ENCODE measurements at regions not wholly inside any gene's neighbourhood (a gene's known extent, or its start where the extent isn't known, plus 50 kb on each side); places are given as distances from the start of the nearest gene placed in this dataset.
"Not testable (repeated sequence)": the region's sequence is repeated elsewhere in the genome, so short reads cannot be mapped to it uniquely, and the experiment has no call there.

- Mint-ChIP-seq H3K4me1 (no peaks in the 10 kb centered on the region), H3K4me3 (no peak overlapping the region), H3K27me3 (peaks cover 43% of the 10 kb centered on the region), H3K27ac (no peak overlapping the region), H3K9me3 (no peaks in the 10 kb centered on the region), H3K36me3 (ENCODE audit: low read depth) (no peaks in the 10 kb centered on the region)
- no peak for ATAC-seq (replicated peaks)
Measured at GRCh38 chr20:16801919-16802651, 53.9 kb downstream of the OTOR start.

GRCh38 chr20:16802652-16802935 is 54.4 kb downstream of the OTOR start:
- Mint-ChIP-seq H3K36me3 (ENCODE audit: low read depth) (no peaks in the 10 kb centered on the region), H3K4me1 (no peaks in the 10 kb centered on the region), H3K9me3 (no peaks in the 10 kb centered on the region), H3K27ac (no peak overlapping the region), H3K4me3 (no peak overlapping the region), H3K27me3 (peaks cover 44% of the 10 kb centered on the region)
- ATAC-seq (replicated peaks) = no peak

GRCh38 chr20:16803965-16804792 is 56.0 kb downstream of the OTOR start:
- Mint-ChIP-seq H3K9me3 (no peaks in the 10 kb centered on the region), H3K36me3 (ENCODE audit: low read depth) (no peaks in the 10 kb centered on the region), H3K27me3 (peaks cover 43% of the 10 kb centered on the region), H3K27ac (no peak overlapping the region), H3K4me1 (no peaks in the 10 kb centered on the region), H3K4me3 (no peak overlapping the region)
- ATAC-seq (replicated peaks) = no peak

- Mint-ChIP-seq H3K4me1 (no peaks in the 10 kb centered on the region), H3K4me3 (no peak overlapping the region), H3K27ac (no peak overlapping the region), H3K9me3 (no peaks in the 10 kb centered on the region), H3K36me3 (ENCODE audit: low read depth) (no peaks in the 10 kb centered on the region), H3K27me3 (peaks cover 46% of the 10 kb centered on the region)
- ATAC-seq (replicated peaks) = no peak
Measured at GRCh38 chr20:16804793-16805187, 56.6 kb downstream of the OTOR start.

GRCh38 chr20:16806061-16806460 is 57.9 kb downstream of the OTOR start:
- Mint-ChIP-seq H3K36me3 (ENCODE audit: low read depth) (no peaks in the 10 kb centered on the region), H3K27me3 (peaks cover 53% of the 10 kb centered on the region), H3K4me3 (no peak overlapping the region), H3K27ac (no peak overlapping the region), H3K9me3 (no peaks in the 10 kb centered on the region), H3K4me1 (no peaks in the 10 kb centered on the region)
- ATAC-seq (replicated peaks) = no peak

GRCh38 chr20:16806886-16807285 is 58.7 kb downstream of the OTOR start:
- no peaks in the 10 kb centered on the region for H3K4me1 Mint-ChIP-seq
- ATAC-seq (replicated peaks) = no peak
- no peaks in the 10 kb centered on the region for H3K9me3 Mint-ChIP-seq
- H3K27ac Mint-ChIP-seq = no peak overlapping the region
- H3K27me3 Mint-ChIP-seq = peaks cover 55% of the 10 kb centered on the region
- H3K36me3 Mint-ChIP-seq (ENCODE audit: low read depth) = no peaks in the 10 kb centered on the region
- no peak overlapping the region for H3K4me3 Mint-ChIP-seq

- Mint-ChIP-seq H3K27me3 (peaks cover 40% of the 10 kb centered on the region), H3K9me3 (no peaks in the 10 kb centered on the region), H3K4me3 (no peak overlapping the region), H3K27ac (no peak overlapping the region), H3K4me1 (no peaks in the 10 kb centered on the region), H3K36me3 (ENCODE audit: low read depth) (no peaks in the 10 kb centered on the region)
- no peak for ATAC-seq (replicated peaks)
Measured at GRCh38 chr20:16808796-16809195, 60.6 kb downstream of the OTOR start.

- H3K9me3 Mint-ChIP-seq = no peaks in the 10 kb centered on the region
- no peak overlapping the region for H3K4me3 Mint-ChIP-seq
- no peaks in the 10 kb centered on the region for H3K36me3 Mint-ChIP-seq (ENCODE audit: low read depth)
- peaks cover 36% of the 10 kb centered on the region for H3K27me3 Mint-ChIP-seq
- H3K27ac Mint-ChIP-seq = no peak overlapping the region
- ATAC-seq (replicated peaks) = no peak
- no peaks in the 10 kb centered on the region for H3K4me1 Mint-ChIP-seq
Measured at GRCh38 chr20:16810216-16810615, 62.1 kb downstream of the OTOR start.

- Mint-ChIP-seq H3K36me3 (ENCODE audit: low read depth) (no peaks in the 10 kb centered on the region), H3K27me3 (peaks cover 15% of the 10 kb centered on the region), H3K9me3 (no peaks in the 10 kb centered on the region), H3K4me1 (no peaks in the 10 kb centered on the region), H3K4me3 (no peak overlapping the region), H3K27ac (no peak overlapping the region)
- ATAC-seq (replicated peaks) = no peak
Measured at GRCh38 chr20:16816192-16816591, 68.0 kb downstream of the OTOR start.

- Mint-ChIP-seq H3K27ac (no peak overlapping the region), H3K27me3 (peaks cover 27% of the 10 kb centered on the region), H3K9me3 (no peaks in the 10 kb centered on the region), H3K4me1 (no peaks in the 10 kb centered on the region), H3K36me3 (ENCODE audit: low read depth) (no peaks in the 10 kb centered on the region), H3K4me3 (no peak overlapping the region)
- ATAC-seq (replicated peaks) = no peak
Measured at GRCh38 chr20:16819483-16819882, 71.3 kb downstream of the OTOR start.

- H3K27me3 Mint-ChIP-seq = peaks cover 24% of the 10 kb centered on the region
- ATAC-seq (replicated peaks) = peak; percentile 38
- no peaks in the 10 kb centered on the region for H3K9me3 Mint-ChIP-seq
- H3K4me1 Mint-ChIP-seq = no peaks in the 10 kb centered on the region
- no peaks in the 10 kb centered on the region for H3K36me3 Mint-ChIP-seq (ENCODE audit: low read depth)
- no peak overlapping the region for H3K4me3 Mint-ChIP-seq
- H3K27ac Mint-ChIP-seq = no peak overlapping the region
Measured at GRCh38 chr20:16821211-16822089, 73.3 kb downstream of the OTOR start.

- no peaks in the 10 kb centered on the region for H3K36me3 Mint-ChIP-seq (ENCODE audit: low read depth)
- no peaks in the 10 kb centered on the region for H3K9me3 Mint-ChIP-seq
- H3K27me3 Mint-ChIP-seq = peaks cover 21% of the 10 kb centered on the region
- H3K4me3 Mint-ChIP-seq = no peak overlapping the region
- no peak overlapping the region for H3K27ac Mint-ChIP-seq
- ATAC-seq (replicated peaks) = no peak
- H3K4me1 Mint-ChIP-seq = no peaks in the 10 kb centered on the region
Measured at GRCh38 chr20:16824664-16825063, 76.5 kb downstream of the OTOR start.

GRCh38 chr20:16828666-16829305 is 80.6 kb downstream of the OTOR start:
- H3K4me3 Mint-ChIP-seq = no peak overlapping the region

GRCh38 chr20:16835690-16836089 is 87.5 kb downstream of the OTOR start:
- ATAC-seq (replicated peaks); H3K4me1 Mint-ChIP-seq; H3K27ac Mint-ChIP-seq; H3K36me3 Mint-ChIP-seq (ENCODE audit: low read depth); H3K4me3 Mint-ChIP-seq; H3K9me3 Mint-ChIP-seq: not testable (repeated sequence)
- H3K27me3 Mint-ChIP-seq = peaks cover 14% of the 10 kb centered on the region

More at GRCh38 chr20:16828666-16829305, 80.6 kb downstream of the OTOR start:
- no peak for ATAC-seq (replicated peaks)
- no peaks in the 10 kb centered on the region for H3K36me3 Mint-ChIP-seq (ENCODE audit: low read depth)
- no peak overlapping the region for H3K27ac Mint-ChIP-seq
- H3K9me3 Mint-ChIP-seq = no peaks in the 10 kb centered on the region
- H3K27me3 Mint-ChIP-seq = peaks cover 15% of the 10 kb centered on the region
- H3K4me1 Mint-ChIP-seq = no peaks in the 10 kb centered on the region

Measured in activated T-helper 17 cell treated with anti-CD3 and anti-CD28 coated beads, Interleukin-2, amount 50 U/mL, for 72 hours (primary cell).